ENCODE measurements at regions not wholly inside any gene's neighbourhood (a gene's known extent, or its start where the extent isn't known, plus 50 kb on each side); places are given as distances from the start of the nearest gene placed in this dataset.

DNA sequence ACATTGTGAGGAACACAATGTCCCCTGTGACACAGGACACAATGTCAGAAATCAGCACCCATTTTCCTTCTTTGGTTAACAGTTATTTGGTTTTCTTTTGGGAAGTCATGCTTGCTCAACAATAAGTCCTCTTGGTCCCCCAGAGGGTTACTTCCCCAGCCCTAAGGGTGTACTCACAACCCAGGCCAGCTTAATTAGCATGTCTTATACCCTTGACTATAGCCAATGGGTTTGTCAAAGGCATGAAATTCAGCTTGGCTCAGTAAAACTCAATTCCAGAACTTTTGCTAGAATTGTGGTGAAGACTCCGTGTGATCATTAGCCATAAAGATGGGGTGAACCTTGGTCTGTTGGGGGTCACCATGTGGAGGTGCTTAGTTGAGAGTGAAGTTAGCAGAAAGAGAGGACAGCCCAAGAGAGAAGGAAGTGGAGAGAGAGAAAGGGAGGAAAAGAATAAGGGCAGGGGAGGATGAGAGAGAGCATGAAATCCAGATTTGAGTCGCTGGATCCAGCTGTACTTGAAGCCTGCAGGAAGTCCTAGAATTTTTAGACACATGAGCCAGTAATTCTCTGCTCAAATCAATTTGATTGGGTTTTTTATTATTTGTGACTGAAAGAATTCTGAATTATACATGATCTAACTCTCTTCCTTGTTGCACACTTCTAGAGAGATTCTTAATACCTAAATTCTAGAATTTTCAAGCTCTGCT, 321.3 kb upstream of the JAG1 start:
- no peaks in the 10 kb centered on the region for H3K79me2 ChIP-seq (replicated peaks; ENCODE audit: insufficient read depth, low read length)
- H4K20me1 ChIP-seq (ENCODE audit: insufficient read depth), result no peaks in the 10 kb centered on the region
- H2AFZ ChIP-seq (ENCODE audit: low read depth, low read length), result no peak overlapping the region
- no peaks in the 10 kb centered on the region for H3K9me2 ChIP-seq (ENCODE audit: insufficient read depth, low read length)
- no peaks in the 10 kb centered on the region for H3K9me3 ChIP-seq (ENCODE audit: low read length)
- H3K27ac ChIP-seq (ENCODE audit: low read length), result no peak overlapping the region
- H3K9ac ChIP-seq (ENCODE audit: low read length), result no peak overlapping the region
- H3K27me3 ChIP-seq (ENCODE audit: insufficient read depth, low read depth, low read length), result no peaks in the 10 kb centered on the region
- H3K4me3 ChIP-seq (ENCODE audit: low read length), result no peak overlapping the region
- H3F3A ChIP-seq (ENCODE audit: insufficient read depth, low read length, poor library complexity, severe bottlenecking), result no peaks in the 10 kb centered on the region
- H3K36me3 ChIP-seq (ENCODE audit: insufficient read depth, low read length), result no peaks in the 10 kb centered on the region
- no peak overlapping the region for H3K4me2 ChIP-seq (ENCODE audit: low read length)
- no peak for TF ChIP-seq SMC3 (conservative IDR thresholded peaks at IDR 0.05; ENCODE audit: poor library complexity)
- no peak for TF ChIP-seq POLR2AphosphoS5 (IDR thresholded peaks at IDR 0.05)
- TF ChIP-seq MXI1 (conservative IDR thresholded peaks at IDR 0.05; ENCODE audit: poor library complexity, severe bottlenecking), result no peak
- no peak for TF ChIP-seq RAD21 (conservative IDR thresholded peaks at IDR 0.05)
- no peak for TF ChIP-seq TAF1 (IDR thresholded peaks at IDR 0.05; ENCODE audit: low read depth)
- TF ChIP-seq, protein P1, sequence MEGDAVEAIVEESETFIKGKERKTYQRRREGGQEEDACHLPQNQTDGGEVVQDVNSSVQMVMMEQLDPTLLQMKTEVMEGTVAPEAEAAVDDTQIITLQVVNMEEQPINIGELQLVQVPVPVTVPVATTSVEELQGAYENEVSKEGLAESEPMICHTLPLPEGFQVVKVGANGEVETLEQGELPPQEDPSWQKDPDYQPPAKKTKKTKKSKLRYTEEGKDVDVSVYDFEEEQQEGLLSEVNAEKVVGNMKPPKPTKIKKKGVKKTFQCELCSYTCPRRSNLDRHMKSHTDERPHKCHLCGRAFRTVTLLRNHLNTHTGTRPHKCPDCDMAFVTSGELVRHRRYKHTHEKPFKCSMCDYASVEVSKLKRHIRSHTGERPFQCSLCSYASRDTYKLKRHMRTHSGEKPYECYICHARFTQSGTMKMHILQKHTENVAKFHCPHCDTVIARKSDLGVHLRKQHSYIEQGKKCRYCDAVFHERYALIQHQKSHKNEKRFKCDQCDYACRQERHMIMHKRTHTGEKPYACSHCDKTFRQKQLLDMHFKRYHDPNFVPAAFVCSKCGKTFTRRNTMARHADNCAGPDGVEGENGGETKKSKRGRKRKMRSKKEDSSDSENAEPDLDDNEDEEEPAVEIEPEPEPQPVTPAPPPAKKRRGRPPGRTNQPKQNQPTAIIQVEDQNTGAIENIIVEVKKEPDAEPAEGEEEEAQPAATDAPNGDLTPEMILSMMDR (IDR thresholded peaks at IDR 0.05; ENCODE audit: poor library complexity, severe bottlenecking), result no peak
- no peak for TF ChIP-seq EP300 (conservative IDR thresholded peaks at IDR 0.05; ENCODE audit: poor library complexity, severe bottlenecking)
- TF ChIP-seq EZH2 (IDR thresholded peaks at IDR 0.05; ENCODE audit: borderline replicate concordance, insufficient read depth, low read length, poor library complexity, severe bottlenecking), result no peak
- TF ChIP-seq, protein P2, sequence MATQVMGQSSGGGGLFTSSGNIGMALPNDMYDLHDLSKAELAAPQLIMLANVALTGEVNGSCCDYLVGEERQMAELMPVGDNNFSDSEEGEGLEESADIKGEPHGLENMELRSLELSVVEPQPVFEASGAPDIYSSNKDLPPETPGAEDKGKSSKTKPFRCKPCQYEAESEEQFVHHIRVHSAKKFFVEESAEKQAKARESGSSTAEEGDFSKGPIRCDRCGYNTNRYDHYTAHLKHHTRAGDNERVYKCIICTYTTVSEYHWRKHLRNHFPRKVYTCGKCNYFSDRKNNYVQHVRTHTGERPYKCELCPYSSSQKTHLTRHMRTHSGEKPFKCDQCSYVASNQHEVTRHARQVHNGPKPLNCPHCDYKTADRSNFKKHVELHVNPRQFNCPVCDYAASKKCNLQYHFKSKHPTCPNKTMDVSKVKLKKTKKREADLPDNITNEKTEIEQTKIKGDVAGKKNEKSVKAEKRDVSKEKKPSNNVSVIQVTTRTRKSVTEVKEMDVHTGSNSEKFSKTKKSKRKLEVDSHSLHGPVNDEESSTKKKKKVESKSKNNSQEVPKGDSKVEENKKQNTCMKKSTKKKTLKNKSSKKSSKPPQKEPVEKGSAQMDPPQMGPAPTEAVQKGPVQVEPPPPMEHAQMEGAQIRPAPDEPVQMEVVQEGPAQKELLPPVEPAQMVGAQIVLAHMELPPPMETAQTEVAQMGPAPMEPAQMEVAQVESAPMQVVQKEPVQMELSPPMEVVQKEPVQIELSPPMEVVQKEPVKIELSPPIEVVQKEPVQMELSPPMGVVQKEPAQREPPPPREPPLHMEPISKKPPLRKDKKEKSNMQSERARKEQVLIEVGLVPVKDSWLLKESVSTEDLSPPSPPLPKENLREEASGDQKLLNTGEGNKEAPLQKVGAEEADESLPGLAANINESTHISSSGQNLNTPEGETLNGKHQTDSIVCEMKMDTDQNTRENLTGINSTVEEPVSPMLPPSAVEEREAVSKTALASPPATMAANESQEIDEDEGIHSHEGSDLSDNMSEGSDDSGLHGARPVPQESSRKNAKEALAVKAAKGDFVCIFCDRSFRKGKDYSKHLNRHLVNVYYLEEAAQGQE (IDR thresholded peaks at IDR 0.05; ENCODE audit: borderline replicate concordance), result no peak

DNA sequence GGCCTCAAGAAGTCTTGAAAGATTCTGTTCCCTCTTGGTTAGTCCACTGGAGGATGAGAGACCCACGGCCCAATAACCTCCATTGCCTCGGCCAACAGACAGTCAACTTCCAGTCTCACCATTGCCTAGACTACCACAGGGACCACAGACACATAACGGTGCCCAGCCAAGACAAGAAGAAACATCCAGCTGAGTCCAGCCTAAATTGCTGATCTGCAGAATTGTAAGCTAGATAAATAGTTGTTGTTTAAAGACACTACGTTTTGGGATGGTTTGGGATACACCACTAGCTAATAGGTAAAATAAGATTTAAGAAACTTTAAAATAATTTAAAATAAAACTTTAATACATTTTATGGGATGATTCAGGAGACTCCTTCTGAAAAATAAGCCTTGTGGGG, 324.7 kb upstream of the JAG1 start:
- Histone ChIP-seq H3K79me2 (replicated peaks; ENCODE audit: insufficient read depth, low read length) (no peaks in the 10 kb centered on the region), H3K27ac (ENCODE audit: low read length) (no peak overlapping the region), H3K4me2 (ENCODE audit: low read length) (no peak overlapping the region), H3F3A (ENCODE audit: insufficient read depth, low read length, poor library complexity, severe bottlenecking) (no peaks in the 10 kb centered on the region), H3K4me3 (ENCODE audit: low read length) (no peak overlapping the region), H2AFZ (ENCODE audit: low read depth, low read length) (no peak overlapping the region), H3K27me3 (ENCODE audit: insufficient read depth, low read depth, low read length) (no peaks in the 10 kb centered on the region), H3K36me3 (ENCODE audit: insufficient read depth, low read length) (no peaks in the 10 kb centered on the region), H3K9ac (ENCODE audit: low read length) (no peak overlapping the region), H3K9me3 (ENCODE audit: low read length) (no peaks in the 10 kb centered on the region), H3K9me2 (ENCODE audit: insufficient read depth, low read length) (no peaks in the 10 kb centered on the region), H4K20me1 (ENCODE audit: insufficient read depth) (no peaks in the 10 kb centered on the region)
- TF ChIP-seq, protein P2 (IDR thresholded peaks at IDR 0.05; ENCODE audit: borderline replicate concordance), result no peak
- TF ChIP-seq EZH2 (IDR thresholded peaks at IDR 0.05; ENCODE audit: borderline replicate concordance, insufficient read depth, low read length, poor library complexity, severe bottlenecking), result no peak
- TF ChIP-seq RAD21 (conservative IDR thresholded peaks at IDR 0.05), result no peak
- TF ChIP-seq, protein P1 (IDR thresholded peaks at IDR 0.05; ENCODE audit: poor library complexity, severe bottlenecking), result no peak
- TF ChIP-seq POLR2AphosphoS5 (IDR thresholded peaks at IDR 0.05), result no peak
- TF ChIP-seq EP300 (conservative IDR thresholded peaks at IDR 0.05; ENCODE audit: poor library complexity, severe bottlenecking), result no peak
- TF ChIP-seq TAF1 (IDR thresholded peaks at IDR 0.05; ENCODE audit: low read depth), result no peak
- no peak for TF ChIP-seq SMC3 (conservative IDR thresholded peaks at IDR 0.05; ENCODE audit: poor library complexity)
- TF ChIP-seq MXI1 (conservative IDR thresholded peaks at IDR 0.05; ENCODE audit: poor library complexity, severe bottlenecking), result no peak

Data from neural cell (in vitro differentiated cells).